GM19438 (cell line): ENCODE measurements at regions not wholly inside any gene's neighbourhood (a gene's known extent, or its start where the extent isn't known, plus 50 kb on each side); places are given as distances from the start of the nearest gene placed in this dataset.

Source experiments
- ATAC-seq: cut with Tn5 transposase; IDR thresholded peaks from one replicate; pipeline ENCODE4 v1.9.1; 2021; ENCODE audit warnings: low read depth; ENCODE audit not compliant: unreplicated experiment

- no peak for ATAC-seq
These were observed 416.2 kb upstream of the ID2 start for GRCh38 chr2:8265476-8266226.

GRCh38 chr2:8266563-8266962 is 415.3 kb upstream of the ID2 start:
- no peak for ATAC-seq

- ATAC-seq = no peak
These were observed 414.8 kb upstream of the ID2 start for GRCh38 chr2:8267048-8267447.

- ATAC-seq = no peak
These were observed 414.1 kb upstream of the ID2 start for GRCh38 chr2:8267721-8268120.

- ATAC-seq = no peak
These were observed 413.6 kb upstream of the ID2 start for GRCh38 chr2:8268172-8268783.

GRCh38 chr2:8270699-8271098 is 411.2 kb upstream of the ID2 start:
- no peak for ATAC-seq

GRCh38 chr2:8271461-8271860 is 410.4 kb upstream of the ID2 start:
- ATAC-seq = no peak

GRCh38 chr2:8276026-8276425 is 405.8 kb upstream of the ID2 start:
- no peak for ATAC-seq

- peak; percentile 72 for ATAC-seq
These were observed 403.8 kb upstream of the ID2 start for GRCh38 chr2:8277921-8278571.

GRCh38 chr2:8278709-8279354 is 403.0 kb upstream of the ID2 start:
- no peak for ATAC-seq

- no peak for ATAC-seq
These were observed 402.4 kb upstream of the ID2 start for GRCh38 chr2:8279506-8279905.

- ATAC-seq = no peak
These were observed 400.6 kb upstream of the ID2 start for GRCh38 chr2:8281234-8281633.

- no peak for ATAC-seq
These were observed 399.7 kb upstream of the ID2 start for GRCh38 chr2:8281950-8282857.

GRCh38 chr2:8282858-8283252 is 399.0 kb upstream of the ID2 start:
- ATAC-seq = no peak

- no peak for ATAC-seq
These were observed 396.8 kb upstream of the ID2 start for GRCh38 chr2:8285081-8285480.

- ATAC-seq = no peak
These were observed 396.0 kb upstream of the ID2 start for GRCh38 chr2:8285898-8286297.

GRCh38 chr2:8288206-8288605 is 393.6 kb upstream of the ID2 start:
- ATAC-seq = no peak

- no peak for ATAC-seq
These were observed 392.7 kb upstream of the ID2 start for GRCh38 chr2:8289111-8289510.

GRCh38 chr2:8290771-8291352 is 391.0 kb upstream of the ID2 start:
- no peak for ATAC-seq

GRCh38 chr2:8296306-8296705 is 385.6 kb upstream of the ID2 start:
- ATAC-seq = no peak
